GM21825 (cell line): ENCODE measurements at regions not wholly inside any gene's neighbourhood (a gene's known extent, or its start where the extent isn't known, plus 50 kb on each side); places are given as distances from the start of the nearest gene placed in this dataset.
"Not testable (repeated sequence)": the region's sequence is repeated elsewhere in the genome, so short reads cannot be mapped to it uniquely, and the experiment has no call there.

ENCODE experiments used
- ATAC-seq: cut with Tn5 transposase; IDR thresholded peaks from one replicate; pipeline ENCODE4 v1.9.1; 2021; ENCODE audit warnings: mild to moderate bottlenecking, moderate library complexity; ENCODE audit not compliant: unreplicated experiment

DNA sequence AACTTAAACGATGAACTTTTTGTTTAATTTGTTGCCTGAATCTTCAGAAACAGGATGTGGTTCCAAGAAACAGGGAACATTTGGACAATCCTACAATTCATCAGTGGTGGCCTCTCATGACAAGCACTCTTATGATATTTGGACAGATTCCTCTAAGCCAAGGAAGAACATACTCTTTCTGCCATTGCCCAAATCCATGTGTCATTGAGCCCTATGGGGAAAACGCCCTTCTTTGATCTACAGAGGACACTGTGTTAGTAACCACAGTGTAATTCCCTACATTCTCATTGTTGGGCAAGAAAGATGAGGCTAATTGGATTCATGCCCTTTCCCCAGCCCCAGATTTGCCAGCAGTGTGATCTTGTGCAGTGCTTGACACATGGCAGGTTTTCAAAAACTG, 167.7 kb upstream of the PTCH1 start:
- ATAC-seq: no peak

DNA sequence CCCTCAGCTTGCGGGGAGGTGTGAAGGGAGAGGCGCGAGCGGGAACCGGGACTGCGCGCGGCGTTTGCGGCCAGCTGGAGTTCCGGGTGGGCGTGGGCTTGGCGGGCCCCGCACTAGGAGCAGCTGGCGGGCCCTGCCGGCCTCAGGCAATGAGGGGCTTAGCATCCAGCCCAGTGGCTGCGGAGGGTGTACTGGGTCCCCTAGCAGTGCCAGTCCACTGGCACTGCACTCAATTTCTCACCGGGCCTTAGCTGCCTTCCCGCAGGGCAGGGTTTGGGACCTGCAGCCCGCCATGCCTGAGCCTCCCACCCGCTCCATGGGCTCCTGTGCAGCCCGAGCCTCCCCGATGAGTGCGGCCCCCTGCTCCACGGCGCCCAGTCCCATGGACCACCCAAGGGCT, 163.5 kb upstream of the PTCH1 start:
- ATAC-seq: not testable (repeated sequence)

DNA sequence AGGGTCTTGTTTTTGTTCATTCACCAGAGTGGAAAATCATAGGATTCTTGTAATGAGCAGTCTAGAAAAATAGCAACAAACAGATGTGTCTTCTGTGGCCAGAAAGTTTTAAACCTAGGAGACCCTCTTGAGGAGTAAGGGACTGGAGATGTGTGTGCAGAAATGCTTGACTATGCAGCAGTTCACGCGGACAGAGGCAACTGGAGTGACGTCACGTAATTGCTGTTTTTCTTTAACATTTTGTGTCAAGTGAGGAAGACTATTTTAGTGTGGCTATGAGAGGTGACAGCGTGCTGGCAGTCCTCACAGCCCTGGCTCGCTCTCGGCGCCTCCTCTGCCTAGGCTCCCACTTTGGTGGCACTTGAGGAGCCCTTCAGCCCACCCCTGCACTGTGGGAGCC, 163.1 kb upstream of the PTCH1 start:
- ATAC-seq: no peak

DNA sequence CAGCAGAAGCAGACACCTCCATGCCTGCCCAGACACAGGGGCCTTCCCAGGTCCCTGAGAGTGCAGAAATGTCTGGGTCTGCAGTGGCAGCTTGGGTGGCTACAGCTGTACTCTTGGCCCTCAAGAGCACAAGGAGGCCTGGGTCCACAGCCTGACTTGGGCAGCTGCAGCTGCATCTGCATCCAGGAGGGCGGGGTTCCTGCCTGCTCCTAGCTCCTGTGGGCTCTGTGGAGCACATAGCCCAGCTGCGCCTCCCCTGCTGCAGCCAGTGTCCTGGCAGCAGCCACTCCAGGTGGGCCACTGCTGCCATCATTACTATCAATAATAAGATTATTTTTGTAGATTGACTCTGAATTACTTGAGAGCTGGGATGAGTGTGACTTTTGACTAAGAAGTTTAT, 162.0 kb upstream of the PTCH1 start:
- no peak for ATAC-seq

DNA sequence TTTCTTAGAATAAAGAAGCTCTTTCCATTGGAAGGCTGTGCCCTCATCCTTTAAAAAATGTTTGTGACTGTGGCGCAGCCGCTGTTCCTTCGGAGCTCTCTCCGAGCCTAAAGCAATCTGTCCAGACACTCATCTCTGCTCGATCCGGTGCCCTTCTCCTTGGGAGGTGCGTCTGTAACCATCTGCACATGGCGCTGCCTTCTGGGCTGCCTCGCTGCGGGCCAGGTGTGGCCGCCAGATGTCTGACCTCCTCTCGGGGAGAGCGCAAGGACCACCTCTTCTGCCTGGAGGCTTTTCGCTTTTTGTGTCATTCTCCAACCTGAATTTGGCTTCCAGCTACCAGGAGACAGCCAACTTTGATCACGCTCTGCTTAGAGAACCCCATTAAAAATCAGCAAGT, 153.4 kb upstream of the PTCH1 start:
- ATAC-seq: no peak

DNA sequence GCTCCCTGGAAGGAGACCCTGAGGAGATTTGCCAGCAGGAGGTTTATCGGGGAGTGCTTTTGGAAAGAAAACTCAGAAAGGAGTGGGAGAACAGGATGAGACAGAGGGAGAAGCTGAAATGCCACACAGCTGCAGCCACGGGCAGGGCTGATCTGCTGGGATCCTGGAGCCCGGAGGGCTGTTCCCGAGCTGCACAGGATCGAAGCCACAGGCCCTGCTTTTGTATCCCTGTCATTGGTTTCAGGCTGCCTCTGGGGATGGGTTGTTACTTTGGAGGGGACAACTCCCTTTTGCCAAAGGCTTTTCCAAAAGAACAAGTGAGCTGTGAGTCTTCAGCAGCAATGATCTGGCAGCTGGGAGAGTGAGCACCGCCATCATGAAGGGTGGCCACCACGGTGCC, 152.5 kb upstream of the PTCH1 start:
- ATAC-seq: no peak

DNA sequence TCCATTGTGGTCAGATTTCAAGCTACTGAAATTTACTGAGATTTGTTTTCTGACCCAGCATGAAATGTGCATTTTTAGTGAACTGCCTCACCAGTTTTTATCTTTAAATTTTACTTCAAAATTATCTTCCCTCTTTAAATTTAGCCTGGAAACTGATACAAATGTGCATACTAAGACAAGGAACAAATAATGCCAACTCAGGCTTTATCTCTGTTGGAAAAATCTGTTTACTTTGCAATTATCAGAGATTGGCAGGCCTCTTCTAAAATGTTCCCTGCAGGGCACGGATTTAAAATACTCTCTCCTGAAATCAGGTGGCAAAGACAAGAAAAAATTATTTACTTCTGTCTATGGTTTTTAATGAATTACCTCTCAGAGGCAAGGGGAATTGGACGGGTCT, 151.0 kb upstream of the PTCH1 start:
- no peak for ATAC-seq

DNA sequence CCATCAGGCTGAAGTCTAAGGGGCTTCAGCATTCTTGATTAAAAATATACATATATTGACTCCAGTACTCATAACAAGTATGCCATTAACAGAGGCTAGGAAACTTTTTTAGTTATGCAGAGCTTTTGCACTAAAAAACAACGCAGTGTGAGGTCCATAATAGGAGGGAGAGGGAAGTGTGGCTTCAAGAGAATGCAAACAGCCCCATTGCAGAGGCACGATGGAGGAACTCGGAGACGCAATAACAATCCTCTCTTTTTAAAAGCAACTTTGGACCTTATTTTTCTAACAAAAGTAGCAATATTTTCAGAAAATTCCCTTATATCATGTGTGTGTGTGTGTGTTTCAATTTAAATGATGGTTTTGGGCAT, 150.0 kb upstream of the PTCH1 start:
- ATAC-seq: no peak

DNA sequence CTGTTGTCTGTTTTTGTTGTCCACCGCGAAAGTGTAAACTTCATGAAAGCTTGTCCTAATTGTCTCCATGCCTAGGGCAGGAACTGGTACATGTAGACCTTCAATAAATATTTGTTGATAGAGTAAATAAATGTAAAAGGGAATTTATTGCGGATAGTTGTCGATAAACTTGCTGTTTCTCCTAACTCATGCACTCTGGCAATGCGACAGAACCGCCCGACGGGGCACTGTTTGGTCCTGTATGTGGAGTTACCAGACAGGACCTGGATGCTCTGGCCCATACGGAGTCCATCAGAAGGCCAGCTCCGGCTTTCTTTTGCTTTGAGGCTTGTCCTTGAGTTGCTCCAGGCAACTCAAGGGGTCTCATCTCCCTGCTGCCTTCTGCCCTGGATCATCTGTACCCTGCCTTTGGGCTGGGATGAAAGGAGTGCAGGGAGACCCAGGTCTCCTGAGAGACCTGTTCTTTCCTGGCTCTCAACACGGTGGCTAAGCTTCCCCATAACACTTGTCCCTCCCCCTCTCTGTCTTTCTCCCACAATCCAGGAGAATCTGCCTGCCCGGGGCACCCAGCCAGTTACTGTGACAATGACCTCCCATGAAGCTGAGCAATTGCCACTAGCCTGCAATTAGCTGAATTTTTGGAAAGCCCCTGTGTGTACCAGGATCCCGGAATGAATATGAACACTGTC, 149.5 kb upstream of the PTCH1 start:
- ATAC-seq: no peak

DNA sequence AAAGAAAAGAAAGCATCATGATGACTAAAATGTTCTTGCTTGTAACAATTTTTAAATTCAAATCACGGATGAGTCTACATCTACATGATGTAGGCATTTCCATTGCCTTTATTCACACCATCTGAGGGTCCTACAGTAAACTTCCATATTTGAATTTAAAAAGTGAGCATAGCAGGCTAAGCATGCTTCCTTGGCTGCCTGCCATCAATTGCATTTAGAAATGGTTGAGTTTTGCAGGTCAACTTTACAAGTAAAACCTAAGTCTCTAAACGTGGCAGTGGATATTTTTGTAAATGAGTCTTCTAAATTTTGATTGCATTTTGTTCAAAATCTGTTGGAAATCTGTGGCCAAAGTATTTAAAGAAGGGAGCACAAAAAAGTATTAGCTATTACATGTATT, 136.5 kb upstream of the PTCH1 start:
- ATAC-seq: no peak

DNA sequence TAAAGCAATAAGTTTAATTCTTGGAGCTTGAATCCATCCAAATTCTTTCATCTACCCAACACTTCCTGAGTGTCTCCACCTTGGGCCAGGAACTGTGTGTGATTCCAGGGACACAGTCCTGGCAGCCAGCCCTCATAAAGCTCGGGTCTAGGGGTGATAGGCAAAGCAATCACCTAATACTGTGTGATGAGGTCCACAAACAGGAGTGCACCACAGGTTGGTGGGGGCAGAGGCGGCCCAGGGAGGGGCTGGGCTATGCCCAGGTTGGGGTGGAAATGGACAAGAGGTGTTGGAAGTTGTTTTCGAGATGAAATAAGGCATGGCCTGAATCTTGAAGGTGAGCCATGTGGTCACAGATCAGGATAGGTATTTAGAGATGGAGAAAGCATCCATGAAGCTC, 133.9 kb upstream of the PTCH1 start:
- no peak for ATAC-seq

DNA sequence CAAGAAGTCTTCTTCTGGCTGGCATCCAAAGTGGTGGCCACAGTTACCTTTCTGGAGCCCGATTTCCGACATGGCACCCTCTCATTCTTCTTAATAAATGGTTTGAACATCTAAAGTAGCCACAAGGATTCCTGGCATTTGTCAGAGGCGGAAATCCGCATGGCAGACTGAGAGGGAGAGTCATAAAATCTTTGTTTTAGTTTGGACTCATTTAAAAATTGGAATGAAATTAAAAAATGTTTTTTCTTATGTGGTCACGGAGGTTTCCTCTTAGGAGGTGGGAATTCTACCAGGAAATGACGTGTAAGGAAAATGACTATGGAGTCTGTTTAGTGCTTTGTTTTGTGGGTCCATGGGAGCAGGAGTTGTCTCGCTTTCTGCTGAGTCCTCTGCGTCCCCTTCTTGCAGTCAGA, 133.0 kb upstream of the PTCH1 start:
- ATAC-seq: no peak

DNA sequence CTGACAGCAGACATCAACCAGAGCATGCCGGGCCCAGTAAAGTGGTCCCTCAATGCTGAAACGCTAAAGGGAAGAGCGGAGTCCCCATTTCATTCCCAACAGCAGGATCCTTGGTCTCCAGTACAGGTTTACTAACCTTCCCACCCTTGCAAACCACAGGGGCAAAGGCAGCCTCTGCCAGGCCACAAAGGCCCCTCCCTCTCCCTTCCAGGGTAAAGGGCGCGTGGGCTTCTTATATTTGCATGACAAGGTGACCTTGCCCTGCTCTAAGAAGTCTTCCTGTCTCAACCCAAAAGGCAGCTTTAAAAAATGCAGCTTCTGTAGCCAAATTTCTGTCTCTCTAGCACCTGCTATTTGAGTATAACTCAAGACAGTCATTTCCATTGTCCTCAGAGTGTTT, 131.5 kb upstream of the PTCH1 start:
- ATAC-seq: no peak

DNA sequence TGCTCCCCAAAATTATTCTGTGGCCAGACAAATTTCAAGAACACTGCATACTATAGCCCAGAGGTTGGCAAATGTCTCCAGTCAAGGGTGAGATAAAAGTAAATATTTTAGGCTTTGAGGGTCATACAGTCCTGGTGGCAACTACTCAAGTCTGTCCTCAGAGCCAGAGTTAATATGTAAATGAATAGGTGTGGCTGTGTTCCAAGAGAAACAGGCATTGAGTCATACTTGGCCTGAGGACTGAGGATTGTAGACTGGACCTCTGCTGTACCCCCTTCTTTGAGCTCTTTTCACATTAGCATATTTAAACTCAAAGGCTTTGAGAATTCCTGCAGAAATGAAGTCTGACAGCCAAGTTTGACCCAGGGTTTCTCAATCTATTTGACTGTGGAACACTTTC, 129.2 kb upstream of the PTCH1 start:
- ATAC-seq: no peak

DNA sequence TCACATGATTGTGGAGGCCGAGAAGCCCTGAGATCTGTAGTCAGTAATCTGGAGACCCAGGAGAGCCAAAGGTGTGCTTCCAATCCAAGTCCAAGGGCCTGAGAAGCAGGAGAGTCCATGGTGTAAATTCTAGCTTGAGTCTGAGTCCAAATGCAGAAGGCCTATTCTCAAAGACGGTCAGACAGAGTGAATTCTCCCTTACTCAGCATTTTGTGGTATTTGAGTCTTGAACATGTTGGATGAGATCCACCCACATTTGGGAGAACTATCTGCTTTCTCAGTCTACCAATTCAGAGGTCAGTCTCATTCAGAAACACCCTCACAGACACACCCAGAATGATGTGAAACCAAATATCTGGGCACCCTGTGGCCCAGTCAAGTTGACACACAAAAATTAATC, 128.8 kb upstream of the PTCH1 start:
- ATAC-seq: no peak

DNA sequence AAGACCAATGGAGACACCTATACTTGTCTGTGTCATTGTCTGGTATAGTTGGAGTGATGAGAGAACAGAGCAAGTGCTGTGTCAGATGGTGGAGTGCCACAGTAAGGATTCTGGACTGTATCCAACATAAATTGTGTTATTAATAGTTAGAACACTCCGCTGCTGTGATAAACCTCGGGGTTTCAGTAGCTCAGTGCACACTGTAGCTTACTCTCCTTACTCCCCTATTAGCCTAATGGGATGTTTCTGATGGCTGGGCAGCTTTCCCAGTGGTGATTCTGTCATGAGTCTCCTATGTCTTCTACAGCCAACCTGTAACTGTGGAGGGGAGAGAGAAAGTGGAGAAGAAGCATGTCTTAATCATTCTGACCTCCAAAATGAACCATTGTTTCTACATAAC, 127.6 kb upstream of the PTCH1 start:
- ATAC-seq: no peak

DNA sequence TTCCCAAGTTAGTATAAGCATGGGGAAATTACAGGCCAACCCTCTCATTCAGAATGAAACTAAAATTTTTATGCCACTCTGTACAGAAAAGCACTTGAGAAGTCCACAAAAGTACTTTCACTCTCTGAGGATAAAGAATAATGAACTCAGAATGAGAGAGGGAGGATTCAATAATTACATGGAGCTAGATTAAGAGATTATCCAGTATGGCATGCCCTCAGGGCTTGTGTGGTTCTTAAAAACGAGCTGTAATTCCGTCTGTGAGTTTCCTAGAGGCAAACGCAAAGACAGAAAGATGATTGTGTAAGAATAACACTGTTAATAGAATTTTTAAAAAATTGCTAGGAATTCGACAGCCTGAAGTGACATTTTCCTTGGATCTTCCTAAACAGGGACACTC, 126.8 kb upstream of the PTCH1 start:
- ATAC-seq: no peak

DNA sequence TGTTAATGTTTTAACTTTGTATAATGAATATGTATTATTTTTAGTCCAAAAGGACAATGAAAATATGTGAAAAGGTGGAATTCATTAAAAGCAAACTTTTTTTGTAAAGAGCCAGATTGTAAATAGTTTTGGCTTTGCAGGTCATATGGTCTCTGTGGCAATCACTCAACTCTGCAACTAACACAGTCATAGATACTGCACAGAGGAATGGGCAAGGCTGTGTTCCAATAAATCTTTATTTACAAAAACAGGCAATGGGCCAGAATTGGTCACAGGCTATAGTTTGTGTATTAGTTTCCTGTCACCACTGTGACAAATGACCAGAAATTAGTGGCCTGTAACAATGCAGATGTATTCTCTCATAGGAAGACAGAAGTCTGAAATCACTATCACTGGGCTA, 125.4 kb upstream of the PTCH1 start:
- ATAC-seq: no peak

DNA sequence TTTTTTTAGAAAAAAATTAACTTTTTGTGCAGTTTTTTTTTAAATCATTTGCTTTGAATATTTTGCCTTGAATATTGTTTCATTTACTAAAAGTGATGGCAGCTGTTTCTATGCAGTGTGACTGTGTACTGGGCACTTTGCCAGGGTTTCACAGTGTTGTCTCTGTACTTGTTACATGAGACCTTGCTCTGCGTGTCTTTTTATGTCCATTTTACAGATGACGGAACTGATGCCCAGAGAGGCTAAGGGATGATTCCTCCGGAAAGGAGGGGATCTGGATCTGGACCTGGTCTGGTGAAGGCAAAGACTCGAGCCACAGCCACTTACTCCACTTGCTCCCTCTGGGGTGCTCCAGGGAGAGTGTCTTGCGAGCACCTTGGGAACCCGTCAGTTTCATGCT, 124.8 kb upstream of the PTCH1 start:
- no peak for ATAC-seq

DNA sequence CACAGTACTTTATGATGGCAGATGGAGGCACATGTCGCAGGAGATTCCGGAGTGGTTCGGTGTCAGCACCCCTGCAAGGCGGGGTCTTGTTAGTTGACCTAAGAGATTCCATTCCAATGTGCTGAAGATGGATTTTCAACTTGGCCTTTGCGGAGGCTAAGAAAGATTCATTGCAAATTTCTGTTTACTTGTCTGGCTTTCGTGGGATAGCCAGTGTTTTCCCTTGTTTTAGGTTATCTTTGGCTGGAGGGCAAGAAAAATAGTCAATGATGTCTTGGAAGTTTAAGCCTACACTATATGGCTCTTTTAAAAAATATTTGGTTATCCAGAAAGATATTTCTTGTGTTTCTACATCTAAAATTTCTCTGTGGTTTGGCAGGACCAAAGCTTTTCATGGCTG, 123.6 kb upstream of the PTCH1 start:
- no peak for ATAC-seq

DNA sequence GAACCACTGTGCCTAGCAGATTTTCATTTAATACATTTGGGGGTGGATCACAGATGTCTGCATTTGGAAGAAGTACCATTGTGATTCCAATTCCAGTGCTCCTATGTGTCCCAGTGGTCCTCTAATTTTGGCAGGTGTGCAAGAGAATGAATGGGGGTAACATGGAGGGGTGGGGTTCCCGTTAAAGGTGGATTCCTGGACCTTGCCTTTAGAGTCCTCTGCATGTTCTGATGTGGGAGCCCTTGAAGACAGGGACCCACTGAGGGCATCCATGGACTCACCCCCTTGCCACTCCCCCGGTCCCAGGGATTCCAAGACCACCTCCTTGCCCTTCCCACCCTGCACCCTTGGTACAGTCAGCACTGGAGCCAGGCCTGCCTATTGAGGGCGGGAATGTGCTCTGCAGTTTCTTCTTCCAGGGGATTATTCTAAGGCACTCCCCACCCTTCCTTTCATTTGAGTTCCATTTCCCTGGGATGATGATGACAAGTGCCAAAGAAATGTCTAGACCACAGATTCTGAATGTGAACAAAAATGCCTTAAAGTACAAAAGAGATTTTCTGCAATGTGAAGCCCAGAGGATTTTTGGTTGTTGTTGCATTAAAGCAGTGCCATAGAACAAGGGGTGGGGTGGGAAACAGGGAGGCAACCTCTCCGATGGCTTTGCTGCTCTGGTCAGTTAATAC, 119.4 kb upstream of the PTCH1 start:
- no peak for ATAC-seq

DNA sequence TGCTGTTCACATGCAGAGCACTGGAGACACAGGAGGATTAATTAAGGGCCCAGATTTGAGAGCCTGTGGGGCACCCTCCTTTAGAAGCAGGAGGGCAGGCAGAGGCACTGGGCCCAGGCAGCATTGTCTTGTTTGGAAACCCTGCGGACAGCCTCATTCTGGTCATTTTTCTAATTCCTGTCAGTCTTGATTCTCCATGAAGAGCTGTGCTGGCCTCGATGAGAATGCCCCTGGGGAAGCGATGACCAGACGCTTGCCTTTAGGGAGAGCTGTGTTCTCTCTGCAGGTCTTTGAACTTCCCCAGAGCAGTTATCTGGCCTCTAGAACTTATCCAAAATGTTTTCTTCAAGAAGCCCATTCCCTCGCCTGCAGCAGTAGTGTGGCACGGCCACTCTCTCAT, 117.8 kb upstream of the PTCH1 start:
- no peak for ATAC-seq

DNA sequence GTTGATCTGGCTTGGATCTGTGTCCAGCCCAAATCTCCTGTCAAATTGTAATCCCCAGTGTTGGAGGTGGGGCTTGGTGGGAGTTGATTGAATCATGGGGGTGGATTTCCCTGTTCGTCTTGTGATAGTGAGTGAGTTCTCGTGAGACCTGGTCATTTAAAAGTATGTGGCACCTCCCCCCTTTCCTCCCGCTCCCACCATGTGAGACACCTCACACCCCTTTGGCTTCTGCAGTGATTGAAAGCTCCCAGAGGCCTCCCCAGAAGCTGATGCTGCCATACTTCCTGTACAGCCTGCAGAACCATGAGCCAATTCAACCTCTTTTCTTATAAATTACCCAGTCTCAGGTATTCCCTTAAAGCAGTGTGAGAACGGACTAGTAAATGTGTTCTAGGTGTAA, 117.3 kb upstream of the PTCH1 start:
- ATAC-seq: no peak
